Adrenal gland (tissue), 9 donors: ENCODE measurements at regions not wholly inside any gene's neighbourhood (a gene's known extent, or its start where the extent isn't known, plus 50 kb on each side); places are given as distances from the start of the nearest gene placed in this dataset.

Experiments
- DNase-seq, 7 donors: peaks; one replicate each; pipeline ENCODE4 v3.0.0-alpha.2; 2019 to 2020
- H3K27ac ChIP-seq, 5 donors: fragments of 200-600 bp; sonication (generic) in 4 of 5; 1 replicate in 3 of 5; 2 replicates in 2 of 5; pipeline versions ENCODE4 v1.5.1 to v1.8.0; 2016 to 2020; ENCODE audit warnings: mild to moderate bottlenecking in 1 of 5
- H3K27me3 ChIP-seq: fragments of 200-600 bp; 2 replicates; pipeline ENCODE4 v1.8.0; 2021
- H3K36me3 ChIP-seq, 2 donors: fragments of 200-600 bp; replicated peaks in 1 of 2; 1 replicate in 1 of 2; 2 replicates in 1 of 2; pipeline versions ENCODE4 v1.5.1 to v1.8.0; 2018 to 2022
- H3K4me1 ChIP-seq, 2 donors: fragments of 200-600 bp; replicated peaks in 1 of 2; 1 replicate in 1 of 2; 2 replicates in 1 of 2; pipeline versions ENCODE4 v1.5.1 to v1.8.0; 2018 to 2021
- H3K4me3 ChIP-seq, 4 donors: fragments of 200-600 bp; sonication (generic) in 3 of 4; one replicate each; pipeline ENCODE4 v1.5.1; 2016 to 2018
- H3K9me3 ChIP-seq, 3 donors: fragments of 200-600 bp; sonication (generic) in 1 of 3; replicated peaks in 1 of 3; 1 replicate in 2 of 3; 2 replicates in 1 of 3; pipeline versions ENCODE4 v1.5.1 to v1.8.0; 2016 to 2021
- POLR2A ChIP-seq, 2 donors: fragments of 450-650 bp; IDR thresholded peaks; one replicate each; pipeline ENCODE4 v1.6.1; 2017; ENCODE audit warnings: antibody characterized with exemption in 2 of 2, mild to moderate bottlenecking in 2 of 2, moderate library complexity in 1 of 2
- WGBS, 4 donors: extraction: QIAGEN DNeasy Blood & Tissue Kit in 2 of 4; methylation state at CpG; one replicate each; pipeline versions ENCODE4 v1.1.5 to v1.1.7; 2013 to 2017; 5-methylcytosine and 5-hydroxymethylcytosine counted together
- intact Hi-C, 2 donors: fragments of 100-400 bp; cut with DNase I; formaldehyde crosslinking; loops; one replicate each; pipeline versions ENCODE4 v1.14.1 to v1.15.0; 2022 to 2023
- TF ChIP-seq, protein P1 (sequence below), 6 experiments: fragments of 450-650 bp in 4 of 6; fragments of 200-600 bp in 2 of 6; sonication (generic) in 1 of 6; IDR thresholded peaks; 1 replicate in 5 of 6; 2 replicates in 1 of 6; pipeline versions ENCODE4 v1.5.1 to v1.8.0; 2016 to 2021; ENCODE audit warnings: antibody characterized with exemption in 6 of 6, mild to moderate bottlenecking in 2 of 6, moderate library complexity in 1 of 6
- donor health status: healthy with polysubstance abuse.
- donor health status: Bipolar disorder and iron deficiency.
- donor health status: DM: yes; HTN: yes; CAD: no.
- donor health status: DM: no; HTN: no; CAD: no.
- donor health status: DM: no; HTN: no; CAD: no.

DNA sequence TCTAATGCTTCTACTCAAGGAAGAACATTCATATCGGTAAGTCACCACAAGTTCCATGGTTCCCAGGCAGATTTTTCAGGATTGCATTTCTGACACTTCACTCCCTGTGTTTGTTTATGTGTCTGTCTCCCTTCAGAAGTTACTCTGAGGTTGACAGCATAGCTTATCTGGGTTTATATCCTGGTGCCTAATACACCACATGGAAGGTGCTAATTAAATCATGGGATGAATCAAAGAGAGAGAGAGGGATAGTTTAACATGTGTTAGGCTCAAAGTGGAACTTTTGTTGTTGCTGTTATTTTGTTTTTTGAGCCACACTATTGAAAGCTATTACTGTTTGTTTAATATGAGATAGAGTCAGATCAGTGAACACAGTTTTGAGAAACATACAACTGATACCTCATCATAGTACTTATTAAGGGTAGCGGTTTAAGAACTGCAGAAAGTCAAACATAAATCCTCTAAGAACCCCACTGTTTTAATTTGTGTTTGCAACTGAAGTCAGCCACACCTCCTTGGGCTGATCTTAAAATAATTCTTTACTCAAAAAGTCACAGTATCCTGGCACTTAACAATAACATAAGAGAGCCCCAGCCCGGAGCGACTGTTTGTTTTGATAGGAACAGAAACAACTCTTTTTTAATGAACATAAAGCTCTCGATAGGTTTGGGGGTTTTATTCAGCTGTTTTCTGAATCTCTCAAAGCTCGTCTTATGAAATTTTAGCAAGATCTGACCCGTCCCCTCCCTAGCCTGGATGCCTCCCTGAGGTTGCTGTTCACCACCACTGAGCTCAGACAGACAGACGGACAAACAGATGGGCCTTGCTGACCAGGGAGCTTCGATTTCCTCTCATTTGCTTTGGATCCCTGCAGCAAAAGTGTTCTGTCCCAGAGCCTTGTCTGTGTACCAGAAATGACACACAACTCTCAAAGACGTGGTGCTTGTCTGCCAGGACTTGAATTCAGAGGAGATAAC is 98.3 kb upstream of the MYOCD start:
- Histone ChIP-seq H3K36me3 (no peaks in the 10 kb centered on the region), H3K27me3 (no peaks in the 10 kb centered on the region), H3K4me3 (no peak overlapping the region), H3K4me1 (no peaks in the 10 kb centered on the region), H3K9me3 (no peaks in the 10 kb centered on the region), H3K27ac (no peak overlapping the region)
- 46 to 51% (median 48%) methylated on average over 9 to 10 of the region's 10 CpGs for WGBS, 4 donors
- DNase-seq = no peak
- intact Hi-C loops = no loop called here
- no peak for TF ChIP-seq POLR2A (IDR thresholded peaks at IDR 0.05)
- TF ChIP-seq, protein P1, sequence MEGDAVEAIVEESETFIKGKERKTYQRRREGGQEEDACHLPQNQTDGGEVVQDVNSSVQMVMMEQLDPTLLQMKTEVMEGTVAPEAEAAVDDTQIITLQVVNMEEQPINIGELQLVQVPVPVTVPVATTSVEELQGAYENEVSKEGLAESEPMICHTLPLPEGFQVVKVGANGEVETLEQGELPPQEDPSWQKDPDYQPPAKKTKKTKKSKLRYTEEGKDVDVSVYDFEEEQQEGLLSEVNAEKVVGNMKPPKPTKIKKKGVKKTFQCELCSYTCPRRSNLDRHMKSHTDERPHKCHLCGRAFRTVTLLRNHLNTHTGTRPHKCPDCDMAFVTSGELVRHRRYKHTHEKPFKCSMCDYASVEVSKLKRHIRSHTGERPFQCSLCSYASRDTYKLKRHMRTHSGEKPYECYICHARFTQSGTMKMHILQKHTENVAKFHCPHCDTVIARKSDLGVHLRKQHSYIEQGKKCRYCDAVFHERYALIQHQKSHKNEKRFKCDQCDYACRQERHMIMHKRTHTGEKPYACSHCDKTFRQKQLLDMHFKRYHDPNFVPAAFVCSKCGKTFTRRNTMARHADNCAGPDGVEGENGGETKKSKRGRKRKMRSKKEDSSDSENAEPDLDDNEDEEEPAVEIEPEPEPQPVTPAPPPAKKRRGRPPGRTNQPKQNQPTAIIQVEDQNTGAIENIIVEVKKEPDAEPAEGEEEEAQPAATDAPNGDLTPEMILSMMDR (IDR thresholded peaks at IDR 0.05) = no peak

DNA sequence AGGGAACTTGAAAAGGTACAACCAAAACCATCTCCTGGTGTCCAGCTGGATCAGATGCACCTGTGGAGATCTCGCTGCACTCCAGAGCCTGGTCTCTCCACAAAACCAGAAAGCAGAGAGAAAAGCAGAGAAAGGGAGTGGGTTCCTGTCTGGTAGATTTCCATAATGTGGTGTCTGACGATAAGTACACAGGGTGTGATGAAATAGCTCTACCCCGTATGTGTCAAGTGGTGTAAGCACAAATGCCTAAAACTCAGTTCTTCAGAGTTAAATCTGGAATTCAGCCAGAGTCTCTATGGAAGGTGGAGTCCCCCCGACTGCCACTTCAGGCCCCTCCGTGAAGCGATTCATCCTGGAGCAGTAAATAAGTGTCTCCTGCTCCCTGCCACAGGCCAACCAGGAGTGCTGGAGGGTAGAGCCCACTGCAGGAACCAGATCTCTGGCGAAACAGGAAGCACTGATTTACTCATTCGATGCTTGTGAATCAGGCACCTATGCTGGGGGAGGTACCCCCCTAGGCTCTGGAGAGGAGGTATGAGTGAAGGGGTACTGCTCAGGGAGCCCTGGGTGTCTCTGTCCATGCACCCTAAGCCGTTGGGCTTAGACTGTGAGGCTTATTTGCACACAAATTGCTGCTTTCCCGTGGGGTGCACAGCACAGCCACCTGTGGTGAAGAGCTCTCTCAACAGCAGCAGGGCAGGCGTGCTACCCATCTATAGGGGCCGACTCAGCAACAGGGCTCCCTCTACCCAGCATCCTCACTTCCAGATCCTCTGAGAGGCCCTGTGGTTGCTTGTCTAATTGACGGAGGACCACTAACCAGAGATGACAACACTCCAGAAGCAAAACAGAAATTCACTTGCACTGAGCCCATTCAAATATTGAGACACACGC is 97.1 kb upstream of the MYOCD start:
- 52 to 73% (median 58%) methylated on average over 9 to 14 of the region's 14 CpGs for WGBS, 4 donors
- intact Hi-C loops = no loop called here
- TF ChIP-seq POLR2A (IDR thresholded peaks at IDR 0.05) = no peak
- TF ChIP-seq, protein P1 (IDR thresholded peaks at IDR 0.05) = no peak
- H3K27me3 ChIP-seq = no peaks in the 10 kb centered on the region
- H3K27ac ChIP-seq = no peak overlapping the region
- H3K4me1 ChIP-seq = no peaks in the 10 kb centered on the region
- DNase-seq = no peak
- no peaks in the 10 kb centered on the region for H3K36me3 ChIP-seq
- no peaks in the 10 kb centered on the region for H3K9me3 ChIP-seq
- no peak overlapping the region for H3K4me3 ChIP-seq

DNA sequence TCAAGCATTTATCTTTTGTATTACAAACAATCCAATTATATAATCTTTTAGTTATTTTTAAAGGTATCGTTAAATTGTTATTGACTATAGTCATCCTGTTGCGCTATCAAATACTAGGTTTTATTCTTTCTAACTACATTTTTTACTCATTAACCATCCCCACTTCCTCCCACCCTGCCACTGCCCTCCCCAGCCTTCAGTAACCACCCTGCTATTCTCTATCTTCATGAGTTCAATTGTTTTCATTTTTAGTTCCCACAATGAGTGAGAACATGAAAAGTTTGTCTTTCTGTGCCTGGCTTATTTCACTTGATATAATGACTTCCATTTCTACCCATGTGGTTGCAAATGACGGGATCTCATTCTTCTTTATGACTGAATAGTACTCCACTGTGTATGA is 94.1 kb upstream of the MYOCD start:
- no peak overlapping the region for H3K27ac ChIP-seq
- no peaks in the 10 kb centered on the region for H3K27me3 ChIP-seq
- no peaks in the 10 kb centered on the region for H3K36me3 ChIP-seq
- H3K4me1 ChIP-seq = no peaks in the 10 kb centered on the region
- TF ChIP-seq POLR2A (IDR thresholded peaks at IDR 0.05) = no peak
- TF ChIP-seq, protein P1 (IDR thresholded peaks at IDR 0.05) = no peak
- H3K9me3 ChIP-seq = no peaks in the 10 kb centered on the region
- 84 to 90% (median 88%) methylated on average over 3 of the region's 3 CpGs for WGBS, 4 donors
- DNase-seq = no peak
- intact Hi-C loops = no loop called here
- no peak overlapping the region for H3K4me3 ChIP-seq

DNA sequence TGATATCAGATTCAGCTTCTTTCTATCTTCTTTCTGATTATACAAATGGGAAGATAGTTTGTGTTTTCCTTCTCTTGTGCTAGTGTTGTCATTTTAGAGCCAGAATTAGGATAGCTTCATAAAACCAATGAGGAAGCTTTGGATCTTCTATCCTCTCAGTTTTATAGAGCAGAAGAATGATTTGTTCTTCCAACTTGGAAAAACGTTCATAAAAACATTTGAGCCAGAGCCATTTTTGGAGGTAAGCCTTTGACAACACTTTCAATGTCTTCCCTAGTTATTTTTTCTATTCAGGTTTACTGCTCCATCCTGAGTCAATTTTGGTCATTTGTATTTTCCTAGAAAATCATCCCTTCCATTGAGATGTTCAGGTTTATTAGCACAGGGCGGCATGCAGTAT is 91.2 kb upstream of the MYOCD start:
- Histone ChIP-seq H3K9me3 (no peaks in the 10 kb centered on the region), H3K27me3 (no peaks in the 10 kb centered on the region), H3K27ac (no peak overlapping the region), H3K4me1 (no peaks in the 10 kb centered on the region), H3K36me3 (no peaks in the 10 kb centered on the region), H3K4me3 (no peak overlapping the region)
- intact Hi-C loops = no loop called here
- WGBS, 4 donors = 53 to 64% (median 58%) methylated on average over 2 of the region's 2 CpGs
- TF ChIP-seq, protein P1 (IDR thresholded peaks at IDR 0.05) = no peak
- no peak for TF ChIP-seq POLR2A (IDR thresholded peaks at IDR 0.05)
- DNase-seq = no peak
